Aorta (tissue), 5 donors: ENCODE measurements at regions not wholly inside any gene's neighbourhood (a gene's known extent, or its start where the extent isn't known, plus 50 kb on each side); places are given as distances from the start of the nearest gene placed in this dataset.

Source experiments
- ATAC-seq: fragments of 200-7000 bp; cut with Tn5 transposase; one replicate; pipeline ENCODE4 v1.9.1; 2022; ENCODE audit warnings: moderate library complexity; ENCODE audit not compliant: low FRiP score
- DNase-seq, 2 donors: peaks; one replicate each; pipeline ENCODE4 v3.0.0-alpha.2; 2020
- H3K27ac ChIP-seq, 2 donors: one replicate each; pipeline ENCODE4 v1.5.1; 2013; ENCODE audit warnings: low read length in 2 of 2, mild to moderate bottlenecking in 2 of 2, moderate library complexity in 2 of 2, control low read depth in 1 of 2, inconsistent platforms in 1 of 2, low read depth in 1 of 2
- H3K27me3 ChIP-seq, 2 donors: one replicate each; pipeline ENCODE4 v1.6.1; 2013; ENCODE audit warnings: control low read depth in 1 of 2, low read length in 1 of 2, mild to moderate bottlenecking in 1 of 2, moderate library complexity in 1 of 2; ENCODE audit not compliant: insufficient read depth in 2 of 2, control insufficient read depth in 1 of 2
- H3K36me3 ChIP-seq, 2 donors: one replicate each; pipeline ENCODE4 v1.6.1; 2013; ENCODE audit warnings: control low read depth in 1 of 2, low read length in 1 of 2, mild to moderate bottlenecking in 1 of 2; ENCODE audit not compliant: insufficient read depth in 2 of 2, control insufficient read depth in 1 of 2
- H3K4me1 ChIP-seq, 2 donors: one replicate each; pipeline ENCODE4 v1.6.1; 2013; ENCODE audit warnings: low read length in 2 of 2, control low read depth in 1 of 2, mild to moderate bottlenecking in 1 of 2, moderate library complexity in 1 of 2; ENCODE audit not compliant: insufficient read depth in 2 of 2, control insufficient read depth in 1 of 2
- H3K4me3 ChIP-seq, 2 donors: one replicate each; pipeline ENCODE4 v1.5.1; 2013; ENCODE audit warnings: low read length in 2 of 2, control low read depth in 1 of 2, mild to moderate bottlenecking in 1 of 2
- H3K9me3 ChIP-seq: one replicate; pipeline ENCODE4 v1.6.1; 2013; ENCODE audit warnings: mild to moderate bottlenecking, low read length; ENCODE audit not compliant: control insufficient read depth
- WGBS, 2 donors: extraction: QIAGEN DNeasy Blood & Tissue Kit; methylation state at CpG; one replicate each; pipeline ENCODE4 v1.1.7; 2013; 5-methylcytosine and 5-hydroxymethylcytosine counted together
- intact Hi-C, 2 donors: fragments of 100-400 bp; cut with DNase I; formaldehyde crosslinking; loops; one replicate each; pipeline versions ENCODE4 v1.14.2 to v1.15.0; 2022
- donor health status: healthy with polysubstance abuse.
- donor health status: Bipolar disorder and iron deficiency.
- donor health status: DM: no; HTN: no; CAD: no.
- donor health status: DM: no; HTN: no; CAD: no.
- donor health status: DM: yes; HTN: yes; CAD: no.

DNA sequence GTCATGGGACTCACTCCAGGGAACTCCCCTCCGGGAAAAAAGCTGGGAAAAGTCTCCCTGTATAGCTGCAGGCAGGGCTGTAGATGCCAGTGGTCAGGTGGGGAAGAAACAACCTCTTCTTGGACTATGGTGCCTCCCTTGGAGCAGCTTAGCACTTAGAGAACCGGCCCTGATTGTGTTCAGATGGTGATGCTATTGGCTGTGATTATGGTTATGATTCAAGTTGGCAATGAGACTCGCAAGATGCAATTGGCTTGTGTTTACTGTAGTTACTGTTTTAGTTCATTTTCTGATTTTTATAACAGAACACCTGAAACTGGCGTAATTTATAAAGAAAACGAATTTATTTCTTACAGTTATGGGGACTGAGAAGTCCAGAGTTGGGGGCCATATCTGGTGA is 80.9 kb upstream of the ADRA1D start:
- Histone ChIP-seq H3K36me3 (no peaks in the 10 kb centered on the region), H3K9me3 (no peaks in the 10 kb centered on the region), H3K27me3 (no peaks in the 10 kb centered on the region), H3K4me1 (peaks cover 3 to 6% of the 10 kb centered on the region in 2 donors), H3K4me3 (no peak overlapping the region), H3K27ac (no peak overlapping the region)
- WGBS, 2 donors, result 16 to 22% methylated on average over 5 of the region's 5 CpGs
- intact Hi-C loops, result no loop called here
- DNase-seq (no peak), ATAC-seq (no peak)

DNA sequence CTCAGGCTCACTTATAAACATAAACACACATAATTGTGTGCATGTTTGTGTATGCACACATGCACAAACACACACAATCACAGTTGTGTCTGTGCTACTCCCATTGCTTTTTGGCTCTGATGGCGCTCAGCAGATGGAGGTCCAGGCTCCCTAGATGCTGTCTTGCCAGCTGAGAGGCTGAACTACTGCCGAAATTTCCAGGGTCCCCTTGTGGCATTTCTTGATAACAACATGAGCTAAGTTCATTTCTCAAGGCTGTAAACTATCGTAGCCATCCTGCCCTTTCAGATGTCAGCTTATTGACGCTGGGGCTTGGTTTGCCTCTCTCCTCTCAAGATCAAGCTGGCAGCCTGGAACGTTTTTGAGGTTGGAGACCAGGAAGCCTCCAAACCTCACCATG is 80.1 kb upstream of the ADRA1D start:
- ATAC-seq, result no peak
- Histone ChIP-seq H3K4me1 (peaks cover 3 to 6% of the 10 kb centered on the region in 2 donors), H3K27me3 (no peaks in the 10 kb centered on the region), H3K27ac (no peak overlapping the region), H3K9me3 (no peaks in the 10 kb centered on the region), H3K36me3 (no peaks in the 10 kb centered on the region), H3K4me3 (no peak overlapping the region)
- intact Hi-C loops, result loop anchor here in 1 of 2 donors (10.0 kb wide), 2 partner anchors 54 to 96 kb away; no protein-coding TSS in a partner anchor
- 26 to 32% methylated on average over 5 of the region's 5 CpGs for WGBS, 2 donors
- no peak for DNase-seq

DNA sequence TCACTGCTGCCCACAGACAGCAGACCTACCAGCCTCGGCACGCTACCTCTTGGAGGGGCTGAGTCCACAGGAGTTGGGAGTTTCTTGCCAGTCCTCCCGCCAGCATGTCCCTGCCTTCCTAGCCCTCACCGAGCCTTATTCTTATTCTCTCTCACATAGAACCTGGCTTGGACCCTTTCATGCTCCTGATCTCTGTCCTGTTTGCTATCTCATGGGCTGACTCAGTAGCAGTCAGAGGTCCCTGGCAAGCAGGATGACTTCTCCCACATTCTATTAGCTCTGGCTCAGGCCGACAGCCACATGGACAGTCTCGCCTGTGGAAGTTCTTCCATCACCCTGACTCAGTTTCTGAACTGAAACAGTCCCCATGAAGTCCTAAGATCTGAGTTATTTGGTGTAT is 79.5 kb upstream of the ADRA1D start:
- Histone ChIP-seq H3K36me3 (no peaks in the 10 kb centered on the region), H3K27me3 (no peaks in the 10 kb centered on the region), H3K4me1 (peaks cover 3 to 6% of the 10 kb centered on the region in 2 donors), H3K4me3 (no peak overlapping the region), H3K27ac (no peak overlapping the region), H3K9me3 (no peaks in the 10 kb centered on the region)
- intact Hi-C loops, result loop anchor here in 1 of 2 donors (10.0 kb wide), 2 partner anchors 54 to 96 kb away; no protein-coding TSS in a partner anchor
- 65 to 81% methylated on average over 6 of the region's 6 CpGs for WGBS, 2 donors
- no peak for DNase-seq
- ATAC-seq, result no peak

DNA sequence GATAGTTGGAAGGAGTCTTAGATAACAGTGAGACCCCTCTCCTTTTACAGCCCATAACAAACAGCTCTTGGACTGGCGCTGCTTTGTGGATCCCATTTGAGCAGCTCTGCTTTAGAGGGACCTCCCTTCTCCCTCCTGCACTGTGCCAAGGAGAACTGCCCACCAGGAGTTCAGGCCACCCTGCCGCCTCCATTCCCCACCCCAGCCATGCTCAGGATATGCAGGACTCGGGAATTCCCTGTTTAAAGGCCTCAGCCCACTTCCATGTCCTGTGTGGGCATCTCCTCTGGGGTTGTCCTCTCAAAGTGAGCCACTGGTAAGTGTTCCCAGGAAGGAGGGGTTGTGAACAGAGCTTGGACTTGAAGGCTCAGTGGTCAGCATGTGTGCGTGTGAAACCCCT is 78.9 kb upstream of the ADRA1D start:
- ATAC-seq (no peak), DNase-seq (no peak)
- peaks cover 3 to 6% of the 10 kb centered on the region in 2 donors for H3K4me1 ChIP-seq
- H3K9me3 ChIP-seq, result no peaks in the 10 kb centered on the region
- H3K27me3 ChIP-seq, result no peaks in the 10 kb centered on the region
- 94 to 95% methylated on average over 4 of the region's 4 CpGs for WGBS, 2 donors
- H3K36me3 ChIP-seq, result no peaks in the 10 kb centered on the region
- H3K4me3 ChIP-seq, result no peak overlapping the region
- intact Hi-C loops, result loop anchor here in 1 of 2 donors (10.0 kb wide), 2 partner anchors 53 to 97 kb away; no protein-coding TSS in a partner anchor
- no peak overlapping the region for H3K27ac ChIP-seq

DNA sequence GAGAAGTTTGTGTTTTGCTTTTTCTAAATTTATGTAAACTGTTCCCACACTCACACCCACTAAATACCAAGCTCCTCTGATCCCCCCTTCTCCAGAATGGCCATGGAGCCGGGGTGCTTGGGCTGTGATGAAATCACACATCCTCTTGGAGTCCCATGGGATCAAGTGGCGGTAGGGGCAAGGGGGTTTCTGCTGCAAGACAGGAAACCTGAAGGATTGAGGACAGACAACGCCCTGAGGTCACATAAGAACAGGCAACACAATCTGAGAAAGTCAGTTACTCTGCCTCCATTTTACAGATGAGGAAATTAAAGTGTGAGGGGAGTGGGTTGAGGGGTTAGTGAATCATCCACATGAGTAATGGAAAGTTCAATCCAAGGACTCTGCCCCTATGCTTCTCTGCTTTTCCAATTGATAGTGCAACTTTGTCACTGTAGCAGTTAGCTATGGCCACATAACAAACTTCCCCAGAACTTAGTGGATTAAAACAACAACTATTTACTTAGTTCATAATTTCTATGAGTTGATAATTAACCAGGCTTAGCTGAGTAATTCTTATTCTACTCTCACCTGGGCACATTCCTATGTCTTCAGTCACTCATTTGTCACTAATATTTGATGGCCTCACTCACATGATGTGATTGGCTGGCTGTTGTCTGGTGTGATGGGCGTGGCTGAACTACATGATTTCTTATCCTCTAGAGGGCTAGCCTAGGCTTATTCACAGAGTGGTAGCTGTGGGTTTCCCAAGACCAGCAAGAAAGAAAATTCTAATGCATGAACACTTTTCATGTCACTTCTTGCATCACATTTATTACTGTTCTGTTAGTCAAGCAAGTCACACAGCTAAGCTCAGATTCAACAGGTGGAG is 77.3 kb upstream of the ADRA1D start:
- peaks cover 3 to 6% of the 10 kb centered on the region in 2 donors for H3K4me1 ChIP-seq
- H3K36me3 ChIP-seq, result no peaks in the 10 kb centered on the region
- H3K27me3 ChIP-seq, result no peaks in the 10 kb centered on the region
- 40 to 48% methylated on average over 4 of the region's 4 CpGs for WGBS, 2 donors
- no peak overlapping the region for H3K4me3 ChIP-seq
- ATAC-seq (no peak), DNase-seq (no peak)
- intact Hi-C loops, result loop anchor here in 1 of 2 donors (10.0 kb wide), 2 partner anchors 52 to 98 kb away; no protein-coding TSS in a partner anchor
- H3K27ac ChIP-seq, result peak overlapping the region in 1 of 2 donors; percentile 4
- H3K9me3 ChIP-seq, result no peaks in the 10 kb centered on the region

DNA sequence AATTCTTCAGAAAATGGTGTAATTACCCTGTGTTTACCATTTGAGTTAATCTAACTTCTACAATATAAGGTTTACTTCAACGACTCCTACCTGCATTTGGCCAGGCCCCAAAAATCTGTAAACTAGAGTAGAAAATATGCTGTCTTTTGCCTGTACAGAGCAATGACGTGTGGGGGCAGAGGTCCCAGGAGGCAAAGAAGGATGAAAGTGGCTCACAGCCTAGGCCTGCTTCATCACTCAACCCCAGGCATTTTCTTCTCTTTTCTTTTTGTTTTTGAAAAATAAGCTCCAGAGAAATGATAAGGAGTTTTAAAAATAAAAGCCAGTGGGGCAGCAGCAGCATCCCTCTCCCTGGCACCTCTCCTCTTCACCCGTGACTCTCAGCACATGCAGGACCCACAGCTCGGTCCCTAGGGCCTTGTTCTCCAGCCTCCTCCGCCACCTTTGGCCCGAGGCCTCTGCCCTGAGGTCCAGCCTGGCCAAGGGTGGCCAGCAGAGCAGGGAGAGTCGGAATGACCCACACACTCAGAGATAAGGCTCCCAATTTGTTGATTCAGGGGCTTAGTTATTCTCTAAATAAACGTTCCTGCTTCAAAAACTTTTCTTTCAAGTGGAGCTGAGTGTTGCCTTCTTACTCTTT is 76.6 kb upstream of the ADRA1D start:
- DNase-seq (peak in 1 of 2 donors; percentile 63), ATAC-seq (peak; percentile 53)
- Histone ChIP-seq H3K4me3 (no peak overlapping the region), H3K36me3 (no peaks in the 10 kb centered on the region), H3K9me3 (no peaks in the 10 kb centered on the region), H3K27me3 (no peaks in the 10 kb centered on the region), H3K4me1 (peaks cover 3 to 6% of the 10 kb centered on the region in 2 donors), H3K27ac (peak overlapping the region in 1 of 2 donors; percentile 46)
- 3 to 5% methylated on average over 8 of the region's 8 CpGs for WGBS, 2 donors
- intact Hi-C loops, result loop anchor here in 1 of 2 donors (10.0 kb wide), 2 partner anchors 51 to 99 kb away; no protein-coding TSS in a partner anchor

DNA sequence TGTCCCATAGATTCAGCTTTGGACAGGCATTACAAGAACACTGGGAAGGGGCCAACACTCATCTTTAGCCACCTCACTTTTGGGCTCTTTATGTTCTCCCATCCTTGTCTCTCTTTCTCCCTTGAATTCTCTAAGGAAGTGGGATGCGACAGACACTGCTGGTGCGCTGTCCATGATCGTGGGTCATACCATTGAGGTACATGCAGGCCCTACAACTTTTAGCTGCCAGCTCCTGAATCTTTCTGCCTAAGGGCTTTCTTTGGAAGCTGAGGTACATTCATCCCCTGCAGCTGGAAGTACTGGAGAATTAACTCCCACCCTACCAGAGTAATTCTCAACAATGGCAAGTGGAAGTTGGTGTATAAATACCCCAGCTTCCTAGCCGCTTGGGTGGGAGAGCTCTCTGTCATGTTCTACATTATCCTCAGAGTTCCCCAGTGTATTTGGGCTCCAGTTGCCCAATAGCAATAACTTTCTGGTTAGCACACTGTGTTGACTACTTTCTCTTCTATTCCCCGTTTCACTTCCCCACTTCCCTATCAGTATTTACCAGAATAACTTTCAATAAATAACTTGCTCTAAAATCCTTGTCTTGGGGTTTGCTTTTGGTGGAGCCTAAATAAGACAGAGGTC is 75.6 kb upstream of the ADRA1D start:
- Histone ChIP-seq H3K4me3 (no peak overlapping the region), H3K27ac (no peak overlapping the region), H3K4me1 (peaks cover 0 to 3% of the 10 kb centered on the region in 2 donors), H3K27me3 (no peaks in the 10 kb centered on the region), H3K36me3 (no peaks in the 10 kb centered on the region), H3K9me3 (no peaks in the 10 kb centered on the region)
- intact Hi-C loops, result loop anchor here in 1 of 2 donors (10.0 kb wide), 2 partner anchors 50 to 100 kb away; no protein-coding TSS in a partner anchor
- WGBS, 2 donors, result 88 to 90% methylated on average over 5 of the region's 5 CpGs
- no peak for DNase-seq
- no peak for ATAC-seq

DNA sequence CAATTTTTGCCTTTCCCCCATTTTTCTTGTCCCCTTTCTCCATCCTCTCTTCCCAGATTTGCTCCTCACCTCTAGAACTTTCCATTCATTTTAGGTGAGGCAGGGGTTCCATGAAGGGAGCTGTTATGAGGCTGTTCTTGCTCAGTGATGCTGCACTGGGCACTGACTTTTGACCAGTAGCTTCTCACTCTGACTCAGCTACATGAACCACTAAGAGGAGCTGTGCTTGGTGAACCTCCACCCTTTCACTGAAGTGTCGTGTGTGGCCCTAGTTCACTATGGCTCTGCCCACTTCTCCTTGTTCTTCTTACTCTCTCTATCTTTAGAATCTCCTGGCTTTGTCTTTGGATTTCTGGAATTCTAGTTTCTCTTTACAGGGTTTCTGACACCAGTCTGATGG is 73.4 kb upstream of the ADRA1D start:
- intact Hi-C loops, result loop anchor here in 1 of 2 donors (10.0 kb wide), 2 partner anchors 48 to 102 kb away; no protein-coding TSS in a partner anchor
- Histone ChIP-seq H3K4me1 (no peaks in the 10 kb centered on the region), H3K27me3 (no peaks in the 10 kb centered on the region), H3K36me3 (no peaks in the 10 kb centered on the region), H3K9me3 (peaks cover 2% of the 10 kb centered on the region), H3K27ac (no peak overlapping the region), H3K4me3 (no peak overlapping the region)
- DNase-seq (no peak), ATAC-seq (no peak)
- 85 to 91% methylated on average over 1 of the region's 1 CpG for WGBS, 2 donors
